Mucosa of rectum (tissue), 2 donors: ENCODE measurements at regions not wholly inside any gene's neighbourhood (a gene's known extent, or its start where the extent isn't known, plus 50 kb on each side); places are given as distances from the start of the nearest gene placed in this dataset.

Source experiments
- H3K27ac ChIP-seq, 2 donors: one replicate each; pipeline ENCODE4 v1.7.0; 2013; ENCODE audit warnings: inconsistent platforms in 2 of 2, low read depth in 2 of 2, low read length in 2 of 2
- H3K27me3 ChIP-seq, 2 donors: one replicate each; pipeline ENCODE4 v1.7.0; 2013; ENCODE audit warnings: low read length in 2 of 2; ENCODE audit not compliant: control insufficient read depth in 2 of 2, insufficient read depth in 2 of 2
- H3K36me3 ChIP-seq, 2 donors: one replicate each; pipeline ENCODE4 v1.7.0; 2013; ENCODE audit warnings: low read length in 2 of 2; ENCODE audit not compliant: control insufficient read depth in 2 of 2, insufficient read depth in 2 of 2
- H3K4me1 ChIP-seq, 2 donors: one replicate each; pipeline ENCODE4 v1.7.0; 2013; ENCODE audit warnings: low read length in 2 of 2, mild to moderate bottlenecking in 1 of 2; ENCODE audit not compliant: control insufficient read depth in 2 of 2, insufficient read depth in 2 of 2
- H3K4me3 ChIP-seq, 2 donors: one replicate each; pipeline ENCODE4 v1.7.0; 2013; ENCODE audit warnings: low read length in 2 of 2
- H3K9ac ChIP-seq, 2 donors: one replicate each; pipeline ENCODE4 v1.7.0; 2013; ENCODE audit warnings: low read length in 2 of 2, low read depth in 1 of 2, mild to moderate bottlenecking in 1 of 2
- H3K9me3 ChIP-seq, 2 donors: one replicate each; pipeline ENCODE4 v1.7.0; 2013; ENCODE audit warnings: low read length in 2 of 2; ENCODE audit not compliant: control insufficient read depth in 2 of 2
- donor health status: healthy.
- donor health status: Normal muscosa, but diverticular disease.

DNA sequence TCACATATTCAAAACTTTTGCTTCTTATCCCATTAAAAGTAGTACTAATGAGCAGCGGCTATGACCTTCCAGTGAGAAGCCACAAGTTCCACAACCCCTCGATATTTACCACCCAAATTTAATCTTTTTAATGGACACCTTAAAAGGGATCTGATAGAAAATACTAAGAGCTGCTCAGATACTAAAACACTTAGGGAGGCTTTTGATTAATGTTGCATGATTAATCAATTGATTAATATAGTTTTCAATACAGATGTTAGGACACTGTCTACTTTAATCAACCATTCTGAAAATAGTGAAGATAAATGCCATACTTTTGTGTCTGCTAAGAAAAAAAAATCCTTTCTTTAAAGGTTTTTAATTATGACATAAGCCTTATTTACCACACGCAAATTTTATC, 1312.8 kb upstream of the ACVR2A start:
- H3K9ac ChIP-seq, result no peak overlapping the region
- no peaks in the 10 kb centered on the region for H3K36me3 ChIP-seq
- H3K4me3 ChIP-seq, result no peak overlapping the region
- no peaks in the 10 kb centered on the region for H3K27me3 ChIP-seq
- no peaks in the 10 kb centered on the region for H3K4me1 ChIP-seq
- no peaks in the 10 kb centered on the region for H3K9me3 ChIP-seq
- no peak overlapping the region for H3K27ac ChIP-seq

DNA sequence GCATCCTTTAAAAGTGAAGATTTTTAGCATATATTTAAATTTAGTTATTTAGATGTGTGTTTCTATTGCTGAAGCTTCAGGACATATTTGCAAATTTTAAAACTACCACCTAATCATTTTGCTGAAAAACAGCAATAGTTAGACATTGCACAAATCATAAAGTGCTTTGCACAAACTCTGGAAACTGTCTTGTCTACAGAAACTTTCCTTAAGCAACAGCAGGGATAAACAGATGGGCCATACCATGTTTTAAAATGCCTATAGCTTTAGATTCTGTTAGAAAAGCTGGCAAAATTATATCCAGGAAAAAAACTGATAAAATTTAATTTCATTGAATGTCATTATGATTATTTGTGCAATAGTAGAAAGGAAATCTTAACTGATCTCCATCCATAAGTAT, 1313.9 kb upstream of the ACVR2A start:
- Histone ChIP-seq H3K4me1 (no peaks in the 10 kb centered on the region), H3K27me3 (no peaks in the 10 kb centered on the region), H3K27ac (no peak overlapping the region), H3K9ac (no peak overlapping the region), H3K4me3 (no peak overlapping the region), H3K36me3 (no peaks in the 10 kb centered on the region), H3K9me3 (no peaks in the 10 kb centered on the region)

DNA sequence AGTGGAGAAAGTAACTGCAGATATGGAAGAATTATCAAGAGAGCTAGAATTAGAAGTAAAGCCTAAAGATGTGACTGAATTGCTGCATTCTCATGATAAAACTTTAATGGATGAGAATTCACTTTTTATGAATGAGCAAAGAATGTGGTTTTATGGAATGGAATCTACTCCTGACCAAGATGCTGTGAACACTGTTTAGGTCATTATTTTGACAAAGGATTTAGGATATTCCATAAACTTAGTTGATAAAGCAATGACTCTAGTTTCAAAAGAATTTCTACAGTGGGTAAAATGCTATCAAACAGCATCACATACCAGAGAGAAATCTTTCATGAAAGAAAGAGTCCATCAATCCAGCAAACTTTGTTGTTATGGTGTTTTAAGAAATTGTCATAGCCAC, 1317.7 kb upstream of the ACVR2A start:
- Histone ChIP-seq H3K9ac (no peak overlapping the region), H3K27ac (no peak overlapping the region), H3K4me3 (no peak overlapping the region), H3K9me3 (no peaks in the 10 kb centered on the region), H3K36me3 (no peaks in the 10 kb centered on the region), H3K4me1 (no peaks in the 10 kb centered on the region), H3K27me3 (no peaks in the 10 kb centered on the region)

DNA sequence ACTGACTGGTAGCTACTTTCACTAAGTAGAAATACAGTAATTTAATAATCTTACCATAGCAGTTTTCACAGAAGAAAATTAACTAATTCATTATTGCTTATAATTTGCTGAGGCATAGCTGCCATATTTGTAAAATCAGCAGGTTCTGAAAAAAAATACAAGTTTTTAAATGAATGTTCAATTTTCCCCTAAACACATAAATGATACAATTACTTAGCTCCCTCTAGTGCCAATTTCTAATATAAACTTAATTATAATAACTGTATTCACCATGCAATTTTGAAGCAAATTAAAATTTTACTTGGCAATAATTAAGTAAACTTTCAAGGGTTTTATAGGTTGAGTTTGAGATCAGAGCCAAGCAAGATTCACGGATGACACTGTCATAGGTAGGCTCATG, 1321.6 kb upstream of the ACVR2A start:
- no peak overlapping the region for H3K9ac ChIP-seq
- no peaks in the 10 kb centered on the region for H3K27me3 ChIP-seq
- no peaks in the 10 kb centered on the region for H3K36me3 ChIP-seq
- no peaks in the 10 kb centered on the region for H3K4me1 ChIP-seq
- no peak overlapping the region for H3K4me3 ChIP-seq
- H3K9me3 ChIP-seq, result no peaks in the 10 kb centered on the region
- no peak overlapping the region for H3K27ac ChIP-seq

DNA sequence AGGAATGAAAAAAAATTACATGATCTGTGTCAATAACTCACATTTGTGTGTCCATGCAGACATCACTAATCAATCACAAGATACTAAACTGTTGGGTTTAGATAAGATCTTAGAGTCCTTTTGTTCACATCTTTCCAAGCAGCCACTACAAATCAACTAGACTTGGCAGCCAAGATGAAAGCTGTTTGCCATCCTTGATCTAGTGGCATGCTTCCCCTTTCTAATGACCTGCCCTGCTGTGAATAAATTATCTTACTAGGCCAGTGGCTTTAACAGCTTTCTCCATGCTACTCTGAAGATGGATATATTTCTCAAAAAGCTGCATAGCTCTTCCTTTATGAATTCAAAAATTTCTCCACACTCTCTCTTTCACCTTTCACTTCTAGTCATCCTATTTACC, 1338.0 kb upstream of the ACVR2A start:
- H3K4me3 ChIP-seq, result no peak overlapping the region
- no peaks in the 10 kb centered on the region for H3K36me3 ChIP-seq
- no peaks in the 10 kb centered on the region for H3K9me3 ChIP-seq
- no peaks in the 10 kb centered on the region for H3K27me3 ChIP-seq
- no peak overlapping the region for H3K9ac ChIP-seq
- no peak overlapping the region for H3K27ac ChIP-seq
- H3K4me1 ChIP-seq, result no peaks in the 10 kb centered on the region

DNA sequence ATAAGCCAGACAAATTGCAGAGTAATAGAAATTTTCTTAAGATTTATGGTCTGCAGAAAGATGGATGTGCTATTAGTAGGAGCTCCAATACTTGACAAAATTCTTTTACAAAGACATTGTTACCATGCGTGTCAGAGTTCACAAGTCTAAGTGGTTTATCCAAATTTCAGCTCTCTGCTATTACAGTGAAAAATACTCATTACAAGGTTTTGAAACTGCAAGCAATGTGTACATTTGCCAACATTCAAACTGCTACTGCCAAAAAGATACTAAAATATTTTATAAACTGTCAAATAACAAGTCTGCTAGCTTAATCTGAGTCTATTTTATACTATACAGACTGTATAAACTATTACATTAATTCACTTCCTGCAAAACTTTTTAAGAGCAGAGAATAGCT, 1341.5 kb upstream of the ACVR2A start:
- H3K9me3 ChIP-seq, result no peaks in the 10 kb centered on the region

DNA sequence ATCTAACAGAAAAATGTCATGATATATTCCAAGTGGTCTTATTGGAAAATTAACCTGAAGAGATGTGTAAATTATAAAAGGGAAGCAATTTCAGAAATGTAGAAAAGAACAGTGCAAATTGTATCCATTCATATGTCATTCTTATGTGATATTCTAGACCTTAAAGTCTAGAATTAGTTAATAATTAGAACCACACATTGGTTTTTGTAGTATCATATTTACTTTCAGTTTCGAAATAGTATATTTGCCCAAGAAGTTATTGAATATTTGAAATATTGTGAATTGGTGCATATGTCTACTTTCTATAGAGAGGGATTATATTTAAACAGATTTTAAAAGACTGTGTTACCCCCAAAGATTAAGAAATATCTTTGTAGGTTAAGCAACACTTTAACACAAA, 1348.6 kb upstream of the ACVR2A start:
- Histone ChIP-seq H3K27ac (no peak overlapping the region), H3K4me1 (no peaks in the 10 kb centered on the region), H3K27me3 (no peaks in the 10 kb centered on the region), H3K9ac (no peak overlapping the region), H3K4me3 (no peak overlapping the region), H3K36me3 (no peaks in the 10 kb centered on the region), H3K9me3 (no peaks in the 10 kb centered on the region)

More for the DNA sequence above, 1341.5 kb upstream of the ACVR2A start:
- Histone ChIP-seq H3K27me3 (no peaks in the 10 kb centered on the region), H3K27ac (no peak overlapping the region), H3K4me1 (no peaks in the 10 kb centered on the region), H3K36me3 (no peaks in the 10 kb centered on the region), H3K4me3 (no peak overlapping the region), H3K9ac (no peak overlapping the region)

DNA sequence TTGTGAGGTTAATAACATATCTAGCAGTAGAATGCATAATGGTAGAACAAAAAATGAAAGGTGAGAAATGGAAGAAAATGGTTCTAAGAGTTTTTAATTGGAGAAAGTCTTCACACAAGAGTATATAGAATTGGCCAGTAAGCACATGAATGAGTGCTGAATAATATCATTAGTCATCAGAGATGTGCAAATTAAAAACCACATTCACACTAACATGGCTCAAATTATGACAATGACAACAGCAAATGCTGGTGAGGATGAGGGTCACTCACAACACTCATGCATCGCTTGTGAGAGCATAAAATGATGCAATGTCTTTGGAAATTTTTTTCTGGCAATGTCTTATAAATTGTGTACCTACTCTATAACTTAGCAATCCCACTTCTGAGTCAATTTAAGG, 1355.4 kb upstream of the ACVR2A start:
- no peak overlapping the region for H3K4me3 ChIP-seq
- no peak overlapping the region for H3K9ac ChIP-seq
- no peaks in the 10 kb centered on the region for H3K4me1 ChIP-seq
- no peaks in the 10 kb centered on the region for H3K36me3 ChIP-seq
- no peak overlapping the region for H3K27ac ChIP-seq
- no peaks in the 10 kb centered on the region for H3K27me3 ChIP-seq
- no peaks in the 10 kb centered on the region for H3K9me3 ChIP-seq

DNA sequence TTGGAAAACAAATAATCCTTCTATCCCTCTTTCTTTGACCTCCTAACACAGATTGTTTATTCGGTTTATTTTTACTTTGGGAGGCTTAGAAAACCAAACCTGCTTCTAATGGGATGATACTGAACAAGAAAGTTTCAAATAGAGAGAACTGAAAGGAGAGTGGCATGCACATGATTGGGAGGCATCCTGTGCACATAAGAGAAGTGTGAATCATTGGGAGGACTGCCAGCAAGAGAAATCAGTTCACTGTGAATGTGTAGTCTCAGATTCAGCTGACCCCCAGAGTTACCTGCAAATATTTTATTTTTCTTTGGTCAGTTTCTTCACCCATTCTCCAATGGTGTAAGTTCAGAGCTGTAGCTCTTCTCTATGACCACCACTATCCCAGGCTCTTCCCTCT, 1363.2 kb upstream of the ACVR2A start:
- Histone ChIP-seq H3K4me1 (no peaks in the 10 kb centered on the region), H3K4me3 (no peak overlapping the region), H3K9me3 (no peaks in the 10 kb centered on the region), H3K36me3 (no peaks in the 10 kb centered on the region), H3K9ac (no peak overlapping the region), H3K27ac (no peak overlapping the region), H3K27me3 (no peaks in the 10 kb centered on the region)

DNA sequence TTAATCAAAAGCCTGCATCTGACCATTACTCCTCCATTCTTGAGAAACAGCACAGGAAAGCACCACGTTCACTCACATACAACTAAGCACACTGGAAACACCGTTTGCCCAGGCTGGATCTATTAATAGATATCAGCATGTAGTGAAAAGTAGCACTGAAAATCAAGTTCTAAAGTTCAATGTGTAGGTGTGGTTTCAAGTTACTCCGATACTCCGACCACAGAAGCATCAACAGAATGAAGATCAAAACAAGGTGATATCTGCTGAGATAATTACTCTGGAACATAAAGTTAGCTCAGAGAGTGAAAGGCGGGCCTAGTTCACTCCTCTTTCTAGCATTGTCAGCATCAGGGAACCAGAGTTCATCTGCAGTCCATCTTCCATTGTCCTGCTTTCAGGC, 1367.4 kb upstream of the ACVR2A start:
- Histone ChIP-seq H3K4me3 (no peak overlapping the region), H3K4me1 (no peaks in the 10 kb centered on the region), H3K27me3 (no peaks in the 10 kb centered on the region), H3K9ac (no peak overlapping the region), H3K27ac (no peak overlapping the region), H3K36me3 (no peaks in the 10 kb centered on the region), H3K9me3 (no peaks in the 10 kb centered on the region)

DNA sequence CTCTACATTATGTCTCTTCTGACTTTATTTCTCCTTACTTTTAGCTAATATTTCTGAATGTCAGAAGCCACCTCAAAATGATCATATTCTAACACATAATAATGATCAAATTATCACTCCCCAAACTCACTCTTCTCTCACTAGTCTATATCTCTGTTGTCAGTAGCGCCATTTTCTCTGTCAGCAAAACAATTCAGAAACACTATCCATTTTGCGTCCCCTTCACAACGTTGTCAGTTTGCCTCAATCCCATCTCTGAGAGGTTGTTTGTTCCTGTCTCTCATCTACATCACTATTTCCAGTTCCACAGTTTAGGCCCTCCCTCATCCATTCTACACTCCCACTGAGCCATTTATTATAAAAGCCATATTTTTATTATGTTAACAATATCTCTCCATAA, 1376.3 kb upstream of the ACVR2A start:
- H3K9me3 ChIP-seq, result no peaks in the 10 kb centered on the region
- H3K9ac ChIP-seq, result no peak overlapping the region
- H3K36me3 ChIP-seq, result no peaks in the 10 kb centered on the region
- no peaks in the 10 kb centered on the region for H3K4me1 ChIP-seq
- no peak overlapping the region for H3K4me3 ChIP-seq
- no peaks in the 10 kb centered on the region for H3K27me3 ChIP-seq
- H3K27ac ChIP-seq, result no peak overlapping the region
